NCI-H1105 treated with DMSO at 0.1 percent for 48 hours (cell line): ENCODE measurements at regions not wholly inside any gene's neighbourhood (a gene's known extent, or its start where the extent isn't known, plus 50 kb on each side); places are given as distances from the start of the nearest gene placed in this dataset.
A peak's percentile ranks its signal among the peaks of the same experiment; 100 is the strongest.

Experiments
- DNase-seq: peaks from one replicate; lab custom pipeline; 2025; lab: John Stamatoyannopoulos, UW

GRCh38 chr2:21438949-21439348 lies 315.2 kb downstream of the TDRD15 start:
- no peak for DNase-seq

GRCh38 chr2:21441442-21441841 lies 317.7 kb downstream of the TDRD15 start:
- no peak for DNase-seq

GRCh38 chr2:21443494-21444105 lies 319.8 kb downstream of the TDRD15 start:
- no peak for DNase-seq

DNA sequence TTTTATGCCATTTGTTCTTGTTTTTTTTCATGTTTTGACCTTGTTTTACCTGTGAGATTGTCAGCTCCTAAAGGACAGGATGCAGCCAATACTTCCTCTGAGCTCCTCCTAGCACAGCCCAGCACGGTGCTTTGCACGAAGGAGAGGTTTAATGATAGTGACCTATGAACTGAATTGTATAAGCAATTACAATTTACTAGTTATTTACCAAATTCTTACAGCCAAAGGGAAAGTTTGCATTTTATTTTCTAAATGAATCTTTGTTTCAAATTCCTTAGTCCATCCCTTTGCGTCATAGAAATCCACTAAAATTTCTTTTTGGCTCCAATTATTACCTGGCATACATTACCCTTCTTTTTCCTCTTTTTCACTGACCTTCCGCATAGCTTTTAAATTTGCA lies 326.1 kb downstream of the TDRD15 start:
- DNase-seq = no peak

DNA sequence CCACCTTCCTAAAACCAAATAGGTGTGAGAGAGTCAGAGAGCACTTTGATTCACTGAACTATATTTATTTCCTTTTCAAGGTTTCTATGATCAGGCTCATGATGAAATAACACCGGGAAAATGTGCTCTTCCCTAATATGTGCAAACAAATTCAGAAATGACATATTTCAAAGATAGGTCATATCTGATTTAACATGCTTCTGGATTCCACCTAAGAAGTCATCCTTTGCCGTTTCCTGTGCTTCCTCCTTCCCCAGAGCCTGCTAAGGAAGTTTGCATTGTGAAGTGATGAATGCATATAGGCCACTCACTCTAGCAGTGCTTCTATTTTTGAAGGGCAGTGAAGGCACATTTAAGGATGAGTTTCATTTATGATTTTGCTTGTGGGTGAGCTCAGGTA lies 327.6 kb downstream of the TDRD15 start:
- no peak for DNase-seq

DNA sequence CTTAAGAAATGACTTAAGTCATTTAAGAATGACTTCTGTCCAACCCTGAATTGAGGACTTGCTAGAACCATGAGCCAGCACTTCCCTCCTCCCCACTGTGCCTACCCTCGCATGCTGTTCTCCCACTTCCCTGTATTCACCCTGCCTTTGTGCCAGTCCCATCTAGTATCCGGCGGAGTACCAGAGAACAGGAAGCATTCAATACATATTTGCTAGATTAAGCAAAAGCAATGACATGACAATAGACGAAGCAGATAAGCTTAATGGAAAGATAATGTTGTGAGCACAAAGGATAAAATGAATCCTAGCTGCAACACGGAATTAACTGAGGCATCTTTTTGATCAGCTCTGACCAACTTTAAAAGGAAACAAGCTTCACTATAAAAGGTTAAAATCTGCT lies 328.5 kb downstream of the TDRD15 start:
- DNase-seq = no peak

DNA sequence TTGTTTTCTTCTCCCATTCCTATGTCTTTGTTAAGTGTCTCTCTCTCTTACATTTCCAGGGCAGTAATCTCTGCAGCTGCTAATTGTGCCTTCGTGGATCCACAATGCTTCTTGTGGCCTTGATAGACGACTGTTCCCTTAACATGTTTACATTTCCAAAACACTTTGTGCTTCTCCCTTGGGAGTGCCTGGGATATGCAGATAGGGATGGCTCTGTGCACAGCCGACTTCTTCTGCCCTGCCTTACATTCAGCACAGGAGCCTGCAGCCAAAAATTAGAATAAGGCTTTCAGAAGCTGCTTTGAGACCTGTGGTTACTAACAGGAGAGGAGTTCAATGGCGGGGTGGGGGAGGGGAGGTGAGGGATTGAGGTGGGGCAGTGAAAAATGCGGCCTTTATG lies 328.9 kb downstream of the TDRD15 start:
- peak; percentile 2 for DNase-seq

GRCh38 chr2:21453723-21454450 lies 330.1 kb downstream of the TDRD15 start:
- no peak for DNase-seq

DNA sequence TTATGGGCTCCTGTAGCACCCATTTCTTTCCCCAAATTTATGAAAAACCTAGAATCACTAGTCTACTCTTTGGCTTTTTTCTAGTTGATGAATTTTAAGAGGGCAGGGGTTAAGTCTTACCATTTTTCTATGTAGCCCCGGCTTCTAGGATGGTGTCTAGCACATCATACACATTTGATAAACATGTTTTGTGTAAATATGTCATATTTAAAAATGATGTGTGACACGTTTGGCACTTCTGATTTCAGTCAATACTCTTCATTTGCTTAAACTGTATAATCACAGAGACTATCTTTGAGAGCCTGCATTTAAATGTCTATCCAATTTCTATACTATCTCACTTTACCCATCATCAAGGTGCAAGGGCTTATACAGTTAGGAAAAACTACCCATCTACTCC lies 331.1 kb downstream of the TDRD15 start:
- DNase-seq = no peak

GRCh38 chr2:21461754-21462240 lies 338.0 kb downstream of the TDRD15 start:
- no peak for DNase-seq

GRCh38 chr2:21466341-21466927 lies 342.7 kb downstream of the TDRD15 start:
- DNase-seq = no peak

DNA sequence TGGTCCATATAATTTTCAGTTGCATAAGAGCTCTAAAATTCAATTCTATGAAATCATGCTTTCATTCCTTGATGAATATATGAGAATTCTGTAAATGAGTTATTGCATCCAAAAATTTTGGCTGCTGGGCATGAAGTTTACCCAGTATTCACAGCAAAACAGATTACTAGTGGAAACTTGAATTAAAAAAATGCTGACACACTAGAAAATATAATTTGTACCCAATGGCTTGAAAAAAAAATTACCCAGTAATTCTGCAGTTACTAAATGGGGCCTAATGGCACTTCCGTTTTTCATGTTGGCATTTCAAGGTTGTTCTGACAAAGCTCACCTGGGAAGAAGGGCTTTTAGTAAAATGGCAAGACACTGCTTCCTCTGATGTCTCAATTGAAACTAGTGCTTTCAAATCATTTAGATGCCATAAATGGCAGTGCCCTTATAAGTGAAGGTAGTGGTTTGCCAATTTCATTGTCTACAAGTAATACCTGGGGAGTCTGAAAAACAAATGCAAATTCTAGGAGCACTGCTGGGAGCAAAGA lies 343.6 kb downstream of the TDRD15 start:
- DNase-seq = peak; percentile 1

DNA sequence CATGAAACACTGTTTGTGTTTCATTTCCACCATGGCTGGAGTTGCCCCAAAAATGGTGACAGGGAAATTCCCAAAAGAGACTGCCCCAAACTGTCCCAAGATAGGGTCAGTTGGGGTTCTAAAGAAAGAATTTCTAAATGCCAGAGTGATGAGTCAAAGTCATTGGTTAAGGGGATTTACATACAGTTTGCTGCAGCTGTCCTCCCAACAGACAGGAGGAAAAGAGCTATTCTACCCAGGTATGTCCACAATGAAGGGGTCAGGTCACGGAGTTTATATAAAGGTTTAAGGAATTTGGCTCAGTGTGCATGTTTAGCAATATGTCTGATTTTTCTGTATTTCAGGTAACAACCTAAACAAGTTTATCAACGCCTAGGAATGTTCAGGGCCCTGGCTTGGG lies 344.1 kb downstream of the TDRD15 start:
- DNase-seq = no peak

DNA sequence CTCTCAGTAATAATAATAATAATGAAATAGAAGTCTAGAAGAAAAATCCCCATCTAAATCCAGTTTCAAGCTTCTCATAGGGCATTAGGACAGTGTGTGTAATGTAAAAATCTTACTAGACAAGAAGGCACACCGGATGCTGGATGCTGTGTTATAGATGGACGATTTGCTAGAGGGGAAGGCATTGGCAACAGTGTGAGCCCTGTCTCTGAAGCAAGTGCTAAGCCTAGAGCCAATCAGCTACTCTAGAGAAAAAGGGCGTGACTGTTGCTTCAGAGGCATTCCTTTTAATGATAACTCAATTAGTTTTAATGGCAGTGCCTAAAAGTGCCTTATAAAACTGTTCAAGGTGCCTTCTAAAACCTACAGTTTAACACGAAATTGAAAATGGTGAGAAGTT lies 344.9 kb downstream of the TDRD15 start:
- no peak for DNase-seq

- DNase-seq = no peak
Observed at GRCh38 chr2:21469158-21469557, 345.4 kb downstream of the TDRD15 start.

GRCh38 chr2:21469564-21469963 lies 345.8 kb downstream of the TDRD15 start:
- DNase-seq = no peak

- DNase-seq = no peak
Observed at GRCh38 chr2:21480162-21480561, 356.4 kb downstream of the TDRD15 start.

- DNase-seq = no peak
Observed at GRCh38 chr2:21484643-21485042, 360.9 kb downstream of the TDRD15 start.

DNA sequence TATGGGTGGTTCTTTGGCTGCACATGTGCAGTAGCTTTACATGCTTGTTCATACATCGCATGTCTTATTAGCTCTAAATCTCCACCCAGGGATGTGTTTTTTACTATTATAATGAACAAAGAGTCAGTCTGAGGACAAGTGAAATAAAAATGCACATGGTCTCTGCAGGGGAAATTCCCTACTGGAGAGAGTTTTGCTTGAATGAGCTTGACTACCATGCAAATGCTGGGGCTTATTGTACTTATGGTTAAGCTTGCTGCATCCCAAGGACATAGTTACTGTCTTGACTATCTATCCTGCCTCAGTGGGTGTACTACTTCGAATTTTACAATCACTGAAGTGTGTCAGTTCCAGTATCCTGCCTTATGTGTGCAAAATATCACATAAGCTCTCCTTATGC lies 362.7 kb downstream of the TDRD15 start:
- no peak for DNase-seq

DNA sequence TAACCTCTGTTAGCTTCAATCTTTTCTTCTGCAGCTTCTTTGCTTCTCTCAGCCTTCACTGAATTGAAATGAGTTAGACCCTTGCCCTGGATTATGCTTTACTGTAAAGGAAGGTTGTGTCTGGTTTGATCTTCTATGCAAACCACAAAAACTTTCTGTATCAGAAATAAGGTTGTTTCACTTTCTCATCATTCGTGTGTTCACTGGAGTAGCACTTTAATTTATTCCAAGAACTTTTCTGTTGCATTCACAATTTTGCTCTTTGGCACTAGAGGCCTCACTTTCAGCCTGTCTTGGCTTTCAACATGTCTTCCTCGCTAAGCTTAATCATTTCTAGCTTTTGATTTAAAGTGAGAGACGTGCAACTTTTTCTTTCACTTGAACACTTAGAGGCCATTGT lies 365.3 kb downstream of the TDRD15 start:
- no peak for DNase-seq

- DNase-seq = no peak
Observed at GRCh38 chr2:21498016-21498415, 374.2 kb downstream of the TDRD15 start.

DNA sequence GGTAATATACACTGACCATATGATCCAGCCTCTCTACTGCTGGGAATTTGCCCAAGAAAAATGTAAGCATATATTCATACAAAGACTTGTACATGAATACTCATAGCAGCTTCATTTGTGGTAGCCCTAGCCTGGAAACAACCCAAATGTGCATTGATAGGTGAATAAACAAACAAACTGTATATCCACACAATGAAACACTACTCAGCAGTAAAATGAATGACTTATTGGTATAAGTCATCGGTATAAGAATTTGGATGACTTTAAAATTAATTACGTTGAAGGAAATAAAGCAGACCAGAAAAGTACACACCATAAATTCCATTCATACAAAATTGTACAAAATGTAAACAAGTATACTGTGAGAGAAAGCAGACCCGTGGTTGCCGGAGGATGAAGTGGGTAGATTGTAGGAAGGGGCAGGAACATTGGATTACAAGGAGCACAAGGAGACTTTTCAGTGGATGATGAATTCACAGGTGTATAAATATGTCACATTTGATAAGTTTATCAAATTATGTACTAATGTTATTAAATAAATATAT lies 376.7 kb downstream of the TDRD15 start:
- no peak for DNase-seq
